ENCODE measurements at regions not wholly inside any gene's neighbourhood (a gene's known extent, or its start where the extent isn't known, plus 50 kb on each side); places are given as distances from the start of the nearest gene placed in this dataset.

DNA sequence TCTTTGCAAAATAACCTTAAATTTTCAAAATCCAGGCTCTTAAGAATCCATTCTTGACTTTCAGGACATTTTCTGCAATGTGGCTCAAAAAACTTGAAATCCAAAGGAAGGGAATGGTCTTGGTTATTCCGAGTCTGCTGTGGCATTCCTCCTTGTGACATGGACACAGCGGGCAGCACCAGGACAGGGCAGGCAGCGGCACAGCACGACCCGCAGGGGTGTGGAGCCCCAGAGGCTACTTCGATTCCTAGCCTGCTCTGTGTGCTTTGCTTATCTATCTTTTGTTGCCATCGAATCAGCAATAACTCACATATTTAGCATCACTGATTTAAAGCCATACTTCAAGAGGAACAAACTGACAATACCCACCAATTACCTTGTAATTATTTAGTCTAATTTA, 420.2 kb upstream of the IRX1 start:
- Histone ChIP-seq H2BK20ac (ENCODE audit: low read length) (no peak overlapping the region), H4K20me1 (replicated peaks in 1 of 2; ENCODE audit: control insufficient read depth in 1 of 2, insufficient read depth in 2 of 2, low read length in 2 of 2) (no peaks in the 10 kb centered on the region), H3K27me3 (replicated peaks in 1 of 4; ENCODE audit: control insufficient read depth in 3 of 4, extremely low read depth in 1 of 4, insufficient read depth in 3 of 4, low read length in 3 of 4) (no peaks in the 10 kb centered on the region), H3K36me3 (ENCODE audit: control insufficient read depth in 2 of 4, insufficient read depth in 4 of 4, low read length in 3 of 4) (no peaks in the 10 kb centered on the region), H3K4ac (replicated peaks; ENCODE audit: insufficient read length, low read depth, low read length) (no peak overlapping the region), H2BK15ac (ENCODE audit: low read length) (no peak overlapping the region), H3K27ac (ENCODE audit: low read depth, low read length) (no peak overlapping the region), H4K8ac (ENCODE audit: extremely low read depth, insufficient read depth, low read length) (no peak overlapping the region), H2AK5ac (ENCODE audit: low read depth, low read length) (no peak overlapping the region), H3K4me2 (ENCODE audit: insufficient read depth in 1 of 2, low read depth in 2 of 2, low read length in 2 of 2) (no peak overlapping the region), H3K9me3 (ENCODE audit: insufficient read depth in 2 of 2, low read depth in 1 of 2, low read length in 1 of 2) (0 out of 4 replicates have a peak, but pooled peaks cover 0 to 2% of the 10 kb centered on the region in 2 experiments), H2BK5ac (ENCODE audit: low read depth, low read length) (no peak overlapping the region), H3K79me1 (ENCODE audit: low read depth, low read length) (no peaks in the 10 kb centered on the region), H3K79me2 (ENCODE audit: control insufficient read depth in 1 of 2, insufficient read depth in 2 of 2, low read length in 2 of 2) (no peaks in the 10 kb centered on the region), H4K5ac (ENCODE audit: insufficient read length, low read depth, low read length) (no peak overlapping the region), H4K91ac (replicated peaks; ENCODE audit: insufficient read length, low read length) (no peak overlapping the region), H3K9ac (replicated peaks in 1 of 4; ENCODE audit: extremely low read depth in 1 of 4, low read depth in 3 of 4, low read length in 3 of 4) (no peak overlapping the region), H3K56ac (replicated peaks; ENCODE audit: insufficient read length, low read depth, low read length) (no peak overlapping the region), H3K18ac (ENCODE audit: extremely low read depth, low read length) (no peak overlapping the region), H3K14ac (ENCODE audit: insufficient read length) (no peak overlapping the region), H3K4me3 (ENCODE audit: extremely low read depth in 1 of 4, insufficient read depth in 2 of 4, low read depth in 3 of 4, low read length in 4 of 4) (no peak overlapping the region), H2AFZ (ENCODE audit: low read length) (no peak overlapping the region), H2BK12ac (ENCODE audit: low read depth, low read length) (no peak overlapping the region), H3K23ac (ENCODE audit: insufficient read length) (no peak overlapping the region), H3K23me2 (ENCODE audit: low read depth, low read length) (no peaks in the 10 kb centered on the region), H3K4me1 (replicated peaks in 1 of 4; ENCODE audit: control insufficient read depth in 3 of 4, insufficient read depth in 4 of 4, low read length in 3 of 4) (0 out of 7 replicates have a peak, but pooled peaks cover 0 to under 1% (median 0%) of the 10 kb centered on the region in 4 experiments), H2BK120ac (replicated peaks; ENCODE audit: low read depth, low read length) (no peak overlapping the region)
- DNase-seq (ENCODE audit: low read depth in 1 of 2, low spot score in 2 of 2) (no peak), FAIRE-seq (no peak)
- ChIA-PET CTCF (ENCODE audit: partially characterized antibody) (no interaction called here), POLR2A (ENCODE audit: partially characterized antibody) (no interaction called here)
- WGBS, 2 experiments (ENCODE audit: extremely low coverage in 1 of 2, insufficient coverage in 1 of 2, insufficient read length in 1 of 2, insufficient replicate concordance in 2 of 2, low coverage in 1 of 2, low lambda C conversion rate in 2 of 2, missing lambda C conversion rate in 1 of 2) = 94% methylated on average over 7 of the region's 7 CpGs; no CpG with 5 or more reads in 1 of the 2 experiments
- no peak for TF ChIP-seq NRF1 (IDR thresholded peaks at IDR 0.05; ENCODE audit: low read depth, low read length)
- TF ChIP-seq, protein P1, sequence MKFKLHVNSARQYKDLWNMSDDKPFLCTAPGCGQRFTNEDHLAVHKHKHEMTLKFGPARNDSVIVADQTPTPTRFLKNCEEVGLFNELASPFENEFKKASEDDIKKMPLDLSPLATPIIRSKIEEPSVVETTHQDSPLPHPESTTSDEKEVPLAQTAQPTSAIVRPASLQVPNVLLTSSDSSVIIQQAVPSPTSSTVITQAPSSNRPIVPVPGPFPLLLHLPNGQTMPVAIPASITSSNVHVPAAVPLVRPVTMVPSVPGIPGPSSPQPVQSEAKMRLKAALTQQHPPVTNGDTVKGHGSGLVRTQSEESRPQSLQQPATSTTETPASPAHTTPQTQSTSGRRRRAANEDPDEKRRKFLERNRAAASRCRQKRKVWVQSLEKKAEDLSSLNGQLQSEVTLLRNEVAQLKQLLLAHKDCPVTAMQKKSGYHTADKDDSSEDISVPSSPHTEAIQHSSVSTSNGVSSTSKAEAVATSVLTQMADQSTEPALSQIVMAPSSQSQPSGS (IDR thresholded peaks at IDR 0.05; ENCODE audit: low read length) = no peak
